HG02870 (cell line): ENCODE measurements at regions not wholly inside any gene's neighbourhood (a gene's known extent, or its start where the extent isn't known, plus 50 kb on each side); places are given as distances from the start of the nearest gene placed in this dataset.

Source experiments
- ATAC-seq: cut with Tn5 transposase; IDR thresholded peaks from one replicate; pipeline ENCODE4 v1.9.1; 2021; ENCODE audit warnings: mild to moderate bottlenecking, moderate library complexity; ENCODE audit not compliant: unreplicated experiment

DNA sequence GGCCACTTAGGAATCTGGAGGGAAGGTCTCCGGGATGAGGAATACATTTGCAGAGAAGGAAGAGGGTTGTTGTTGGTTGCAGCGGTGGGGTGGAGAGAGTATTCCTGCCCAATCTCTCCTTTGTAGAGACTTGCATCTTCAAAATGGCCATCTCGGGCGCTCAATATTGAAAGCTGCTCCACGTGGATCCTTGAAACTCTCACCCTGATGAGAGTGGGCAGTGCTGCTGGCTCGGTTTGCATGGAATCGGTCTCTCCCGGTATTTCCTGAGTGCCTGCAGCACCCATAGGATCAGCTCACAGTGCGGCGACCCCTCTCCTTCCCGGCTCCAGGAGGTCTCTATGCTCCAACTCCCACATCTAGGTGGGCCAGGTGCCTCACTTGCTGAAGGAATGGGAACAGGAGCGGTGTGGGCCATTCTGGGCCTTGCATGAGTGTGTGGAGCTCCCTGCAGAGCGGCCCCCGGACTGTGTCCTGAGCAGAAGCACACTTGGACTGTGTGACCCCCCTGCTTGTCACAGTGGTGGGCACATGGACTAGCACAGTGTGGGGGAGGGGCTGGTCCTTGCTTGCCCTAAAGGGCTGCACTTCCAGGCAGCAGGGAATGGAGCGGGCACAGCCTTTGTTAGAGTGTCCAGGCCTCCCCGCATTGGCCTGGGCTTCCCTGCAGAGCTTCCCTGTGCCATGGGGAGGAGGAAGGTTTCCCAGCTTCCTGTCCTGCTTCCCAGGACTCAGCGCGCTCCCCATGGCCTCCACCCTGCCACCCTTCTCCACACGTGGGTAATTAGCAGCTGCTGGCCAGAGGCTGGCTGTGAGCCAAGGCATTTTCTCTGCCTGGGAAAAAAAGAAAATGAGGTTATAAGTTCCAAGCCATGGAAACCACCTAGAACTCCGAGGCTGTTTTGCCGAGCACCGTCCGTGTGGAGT, 139.3 kb downstream of the IRF8 start:
- no peak for ATAC-seq

- no peak for ATAC-seq
Measured at GRCh38 chr16:86038926-86039310, 140.0 kb downstream of the IRF8 start.

- ATAC-seq: no peak
Measured at GRCh38 chr16:86039606-86040005, 140.6 kb downstream of the IRF8 start.

DNA sequence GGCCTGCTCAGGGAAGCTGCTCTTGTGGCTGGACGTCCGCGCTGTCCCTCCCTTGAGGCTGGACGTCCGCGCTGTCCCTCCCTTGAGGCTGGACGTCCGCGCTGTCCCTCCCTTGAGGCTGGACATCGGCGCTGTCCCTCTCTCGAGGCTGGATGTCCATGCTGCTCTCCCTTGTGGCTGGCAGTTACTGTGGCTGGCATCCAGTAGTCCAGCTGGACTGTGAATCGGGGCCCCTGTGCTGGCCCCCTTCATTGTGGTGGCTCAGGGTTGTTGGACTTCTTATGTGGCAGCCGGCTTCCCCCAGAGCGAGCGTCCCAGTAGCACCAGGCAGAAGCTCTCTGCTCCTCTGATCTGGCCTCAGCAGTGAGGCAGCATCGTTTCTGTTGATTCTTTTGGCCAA, 141.5 kb downstream of the IRF8 start:
- ATAC-seq: no peak

DNA sequence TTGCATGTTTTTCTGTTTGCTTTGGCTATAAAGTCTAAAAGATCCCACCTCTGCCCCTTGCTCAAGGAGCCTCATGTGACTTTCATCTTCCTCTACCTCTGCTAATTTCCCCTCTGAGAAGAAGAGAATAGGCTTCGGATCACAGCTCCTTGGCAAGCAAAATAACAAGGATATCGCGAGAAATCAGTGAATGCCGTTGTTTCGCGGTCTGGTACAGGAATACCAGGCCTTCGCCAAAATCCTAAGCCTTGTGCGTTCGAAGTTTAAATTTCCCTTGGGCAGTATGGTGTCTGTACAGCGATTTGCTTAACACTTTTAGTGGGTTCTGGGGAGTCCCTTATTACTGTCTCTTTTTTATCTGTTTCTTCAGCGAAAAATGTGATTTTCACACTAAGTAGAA, 142.3 kb downstream of the IRF8 start:
- no peak for ATAC-seq

GRCh38 chr16:86041807-86042206, 142.8 kb downstream of the IRF8 start:
- no peak for ATAC-seq

DNA sequence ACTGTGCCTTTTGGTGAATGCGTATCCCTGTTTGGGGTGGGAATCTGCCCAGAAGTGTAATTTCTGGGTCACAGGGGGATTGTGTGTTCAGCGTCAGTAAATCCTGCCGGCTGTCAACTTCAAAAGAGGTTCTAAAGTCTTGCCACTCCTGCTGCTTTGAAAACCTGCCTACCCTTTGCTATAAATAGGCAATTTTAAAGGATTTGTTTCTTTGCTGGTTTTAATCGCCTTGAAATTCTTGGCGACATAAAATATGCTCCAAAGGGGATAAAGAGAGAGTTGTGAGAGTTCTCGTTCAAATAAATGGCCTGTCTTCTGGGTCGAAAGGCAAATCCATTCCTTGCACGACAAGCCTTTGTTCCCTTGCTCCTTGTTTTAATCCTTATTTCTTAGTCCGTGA, 143.4 kb downstream of the IRF8 start:
- no peak for ATAC-seq

DNA sequence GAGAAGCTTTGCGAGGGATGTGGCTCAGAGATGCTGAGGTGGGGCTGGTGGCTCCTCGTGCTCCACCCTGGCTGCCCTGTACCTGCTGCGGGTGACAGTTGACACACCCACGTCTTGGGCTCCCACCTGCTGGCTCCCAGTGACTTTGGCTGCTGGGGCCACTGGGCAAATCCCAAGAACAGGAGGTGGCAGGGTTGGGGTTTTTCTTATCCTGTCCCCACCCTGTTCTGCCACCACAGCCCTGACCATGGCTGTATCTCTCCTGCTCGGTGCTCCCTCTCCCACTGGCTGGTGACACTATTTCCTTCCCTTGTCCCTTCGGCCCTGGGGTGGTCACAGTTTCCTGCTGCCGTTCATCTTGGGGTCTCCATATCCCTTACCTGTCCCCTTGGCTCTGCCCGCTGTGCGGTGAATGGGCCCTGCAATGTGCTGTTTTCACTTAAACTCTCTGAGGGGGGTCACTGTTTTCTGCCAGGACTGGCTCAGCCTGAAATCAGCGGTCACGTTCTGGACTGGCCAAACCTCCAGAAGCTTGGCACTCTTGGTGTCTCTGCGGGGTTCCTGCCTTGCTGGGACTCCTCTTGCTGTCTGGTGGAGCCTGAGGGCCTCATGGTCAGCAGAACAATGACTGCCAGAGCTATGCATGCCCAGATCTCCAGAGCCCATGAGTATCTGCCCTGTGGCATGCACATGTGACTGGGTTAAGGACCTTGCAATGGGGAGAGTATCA, 144.2 kb downstream of the IRF8 start:
- no peak for ATAC-seq

- ATAC-seq: no peak
Measured at GRCh38 chr16:86044241-86044671, 145.3 kb downstream of the IRF8 start.

DNA sequence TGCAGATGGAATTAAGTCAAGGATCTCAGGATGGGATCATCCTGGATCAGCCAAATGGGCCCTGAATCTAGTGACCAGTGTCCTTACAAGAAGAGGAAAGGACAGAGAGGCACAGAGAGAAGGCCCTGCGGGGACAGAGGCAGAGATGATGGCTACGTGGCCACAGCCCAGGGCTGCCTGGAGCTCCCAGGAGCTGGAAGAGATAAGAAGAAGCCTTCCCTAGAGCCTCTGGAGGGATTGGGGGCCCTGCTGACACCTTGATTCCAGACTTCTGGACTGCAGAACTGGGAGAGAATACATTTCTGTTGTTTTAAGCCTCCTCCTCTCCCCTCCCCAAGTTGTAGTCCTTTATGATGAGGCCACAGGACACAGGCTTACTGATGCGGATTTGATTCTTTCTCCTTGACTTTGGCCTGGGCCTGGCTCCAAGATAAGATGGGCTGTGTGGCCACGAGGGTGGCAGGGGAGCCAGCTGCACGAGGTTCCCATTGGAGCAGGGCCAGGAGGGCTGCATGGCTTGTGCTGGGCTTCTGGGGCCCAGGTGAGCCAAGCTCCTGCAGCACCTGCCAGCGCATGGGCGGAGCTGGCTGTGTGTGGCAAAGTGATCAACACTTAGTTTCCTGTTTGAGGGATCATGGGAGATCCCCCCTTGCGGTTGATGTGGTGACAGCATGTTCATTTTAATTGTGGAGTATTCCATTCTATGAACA, 146.1 kb downstream of the IRF8 start:
- ATAC-seq: no peak

DNA sequence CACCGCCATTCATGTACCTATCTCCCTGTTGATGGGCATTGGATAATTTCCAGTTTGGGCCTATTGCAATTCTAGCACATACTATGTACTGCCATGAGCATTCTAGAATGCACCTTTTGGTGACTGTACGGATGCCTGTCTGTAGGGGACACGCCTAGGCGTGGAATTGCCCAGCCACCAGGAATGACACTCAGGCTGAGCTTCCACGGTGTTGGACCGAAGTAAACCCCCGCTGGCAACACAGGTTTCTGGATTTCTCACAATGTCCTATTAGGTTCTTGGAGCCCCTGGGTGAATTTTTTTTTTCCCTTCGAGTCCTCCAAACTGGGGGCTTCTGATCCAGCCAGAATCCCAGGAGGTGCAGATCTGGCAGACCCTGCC, 146.6 kb downstream of the IRF8 start:
- ATAC-seq: no peak

DNA sequence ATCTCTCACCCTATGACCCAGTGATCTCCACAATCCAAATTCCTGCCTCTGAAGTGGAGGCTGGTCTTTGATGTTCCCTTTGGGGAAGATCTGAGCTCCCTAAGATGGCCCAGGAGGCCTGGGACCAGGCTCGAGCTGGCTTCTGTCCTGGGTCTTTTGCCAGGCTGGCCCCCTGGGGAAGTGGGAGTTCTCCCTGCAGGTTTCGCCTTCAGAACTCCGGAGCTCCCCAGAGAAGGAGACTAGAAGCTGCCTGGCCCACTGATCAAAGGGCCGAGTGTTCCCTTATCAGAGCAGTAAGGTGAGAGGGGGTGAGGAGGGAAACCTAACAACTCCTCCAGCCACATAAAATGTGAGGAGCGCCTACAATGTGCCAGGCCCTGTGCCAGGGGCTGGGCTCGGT, 147.1 kb downstream of the IRF8 start:
- ATAC-seq: no peak

GRCh38 chr16:86046667-86047270, 147.8 kb downstream of the IRF8 start:
- no peak for ATAC-seq

DNA sequence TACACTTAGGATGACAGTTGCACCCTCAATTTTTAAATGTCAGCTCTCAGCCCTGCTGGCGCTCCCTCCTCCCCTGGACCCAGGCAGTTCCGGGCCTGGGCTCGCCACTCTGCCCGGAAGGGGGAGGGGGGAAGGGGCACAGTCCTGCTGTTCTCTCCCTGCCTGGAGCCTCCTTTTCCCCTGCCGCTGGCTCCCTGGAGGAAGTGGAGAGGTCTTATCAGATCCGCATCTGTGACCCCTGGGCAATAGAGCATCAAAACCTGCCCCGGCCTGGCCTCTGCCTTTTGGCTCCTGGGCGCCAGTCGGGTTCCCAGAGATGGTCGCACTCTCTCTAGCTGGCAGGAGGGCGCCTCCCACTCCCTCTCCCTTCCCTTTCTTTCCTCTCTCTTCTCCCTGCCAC, 149.3 kb downstream of the IRF8 start:
- no peak for ATAC-seq

DNA sequence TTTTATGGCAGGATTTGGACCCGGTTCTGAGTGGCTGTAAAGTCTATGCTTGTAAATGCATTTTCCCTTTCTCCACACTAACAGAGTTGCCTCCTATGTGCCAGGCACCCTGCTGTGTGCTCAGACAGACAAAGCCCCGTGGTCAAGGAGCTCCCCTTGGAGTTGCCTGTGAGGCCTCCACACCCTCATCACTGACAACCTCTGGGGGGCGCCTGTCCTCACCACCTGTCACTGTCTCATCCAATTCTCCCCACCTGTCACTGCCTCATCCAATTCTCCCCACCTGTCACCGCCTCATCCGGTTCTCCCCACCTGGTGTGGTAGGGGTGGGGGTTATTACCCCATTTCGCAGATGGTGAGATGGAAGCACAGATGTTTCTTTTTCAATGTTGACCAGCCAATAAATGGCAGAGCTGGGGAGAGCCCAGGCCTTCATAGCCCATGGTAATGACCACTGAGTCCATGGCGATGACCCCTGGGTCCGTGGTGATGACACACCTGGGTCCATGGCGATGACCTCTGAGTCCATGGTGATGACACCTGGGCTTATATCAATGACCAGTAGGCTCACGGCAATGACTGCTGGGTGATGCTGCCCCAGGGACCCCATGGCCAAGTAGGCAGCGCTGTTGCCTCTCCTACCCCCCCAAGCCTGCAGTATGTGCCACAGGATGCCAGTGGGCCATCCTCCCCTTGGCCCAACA, 150.1 kb downstream of the IRF8 start:
- ATAC-seq: no peak

GRCh38 chr16:86049641-86050040, 150.7 kb downstream of the IRF8 start:
- no peak for ATAC-seq

DNA sequence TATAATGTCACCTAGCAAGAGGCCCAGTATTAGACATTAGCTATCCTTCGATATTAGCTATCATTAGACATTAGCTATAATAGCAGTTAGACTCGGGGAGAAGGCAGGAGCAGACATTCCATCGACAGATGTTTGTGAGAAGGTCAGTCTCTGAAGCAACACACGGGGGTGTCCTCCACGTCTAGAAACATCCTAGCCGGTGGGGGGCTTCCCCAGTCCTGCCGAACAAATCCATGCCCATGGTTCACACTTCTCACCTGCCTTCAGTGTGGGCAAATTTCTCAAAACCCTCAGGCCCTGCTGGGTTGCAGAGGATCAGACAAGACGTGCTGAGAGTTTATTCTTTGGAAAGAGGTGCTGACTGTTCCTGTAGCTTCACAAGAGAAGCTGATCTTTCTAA, 151.1 kb downstream of the IRF8 start:
- no peak for ATAC-seq

- ATAC-seq: no peak
Measured at GRCh38 chr16:86050591-86051367, 151.8 kb downstream of the IRF8 start.

DNA sequence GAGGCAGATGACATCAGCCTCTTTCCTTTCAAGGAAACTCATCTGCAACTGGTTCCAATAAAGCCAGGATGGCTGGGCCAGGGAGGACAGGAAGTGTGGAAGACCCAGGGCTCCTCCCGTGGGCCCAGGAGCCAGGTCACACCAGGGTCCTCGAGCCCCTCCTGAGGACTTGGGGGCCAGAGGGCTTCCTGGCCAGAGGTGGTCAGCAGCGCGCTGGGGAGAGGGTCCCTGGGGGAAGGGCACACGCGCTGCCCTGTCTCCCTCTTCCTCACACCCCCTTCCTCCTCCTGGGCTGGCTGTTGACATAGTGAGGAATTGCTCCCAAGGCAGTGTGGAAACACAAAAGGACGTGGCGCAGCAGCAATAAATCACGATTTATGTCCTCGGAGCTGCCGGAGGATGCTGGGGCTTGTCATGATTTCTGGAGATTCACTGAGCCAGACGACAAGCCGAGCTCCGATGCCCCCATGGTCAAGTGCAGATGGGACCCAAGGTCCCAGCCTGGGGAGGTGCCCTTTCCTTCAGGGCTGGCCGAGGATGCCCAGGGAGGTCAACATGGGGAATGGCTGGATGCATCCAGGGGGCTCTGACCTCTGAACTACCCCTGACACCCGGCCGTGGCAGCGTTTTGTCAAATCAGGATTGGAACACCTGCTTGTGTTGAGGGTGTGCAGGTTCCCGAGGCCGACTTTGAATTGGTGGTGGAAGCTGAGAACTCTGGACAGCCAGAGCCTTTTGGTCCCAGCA, 152.6 kb downstream of the IRF8 start:
- ATAC-seq: no peak
